Panc1 (cell line): ENCODE measurements at regions not wholly inside any gene's neighbourhood (a gene's known extent, or its start where the extent isn't known, plus 50 kb on each side); places are given as distances from the start of the nearest gene placed in this dataset.

ENCODE experiments used
- ATAC-seq: fragments of 200-7000 bp; cut with Tn5 transposase; 2 replicates; pipeline ENCODE4 v1.9.1; 2020; ENCODE audit warnings: mild to moderate bottlenecking, moderate library complexity
- BruUV-seq: library from RNA; stranded (reverse); fragments of 400-500 nt; replicated peaks from 2 replicates; lab custom pipeline; 2021; lab: Mats Ljungman, UMichigan
- CTCF ChIA-PET: fragments of 300-600 bp; sonication (Branson Sonifier 250); formaldehyde crosslinking; loops from one replicate; lab custom pipeline; 2022; ENCODE audit warnings: antibody characterized with exemption; lab: Charles Lee
- POLR2A ChIA-PET: fragments of 300-600 bp; sonication (Branson Sonifier 250); formaldehyde crosslinking; loops from one replicate; lab custom pipeline; 2022; ENCODE audit warnings: antibody characterized with exemption; lab: Charles Lee
- DNase-seq: peaks from one replicate; pipeline ENCODE4 v3.0.0-alpha.2; 2010; ENCODE audit warnings: low read depth, low spot score
- H3K27ac ChIP-seq: 2 replicates; pipeline ENCODE4 v1.5.1; 2011; ENCODE audit warnings: mild to moderate bottlenecking, low read length, inconsistent platforms
- H3K27me3 ChIP-seq: fragments of 200-500 bp; sonication (Bioruptor generic); 2 replicates; pipeline ENCODE4 v1.6.0; 2014; ENCODE audit warnings: low read length, inconsistent platforms; ENCODE audit not compliant: control insufficient read depth, insufficient read depth
- H3K36me3 ChIP-seq: fragments of 200-500 bp; sonication (Bioruptor generic); 2 replicates; pipeline ENCODE4 v1.5.1; 2014; ENCODE audit warnings: inconsistent platforms, mild to moderate bottlenecking, low read length, moderate library complexity; ENCODE audit not compliant: control insufficient read depth, insufficient read depth
- H3K4me1 ChIP-seq: 2 replicates; pipeline ENCODE4 v1.5.1; 2011; ENCODE audit warnings: inconsistent platforms, mild to moderate bottlenecking, low read length, moderate library complexity; ENCODE audit not compliant: control insufficient read depth, insufficient read depth
- H3K4me3 ChIP-seq, 2 experiments: 2 replicates each; pipeline ENCODE4 v1.5.1; 2011 to 2012; ENCODE audit warnings: low read depth in 2 of 2, low read length in 2 of 2, mild to moderate bottlenecking in 2 of 2, inconsistent platforms in 1 of 2, moderate library complexity in 1 of 2
- H3K9me3 ChIP-seq: fragments of 200-500 bp; sonication (Bioruptor generic); 2 replicates; pipeline ENCODE4 v1.5.1; 2014; ENCODE audit warnings: low read depth, mild to moderate bottlenecking, inconsistent platforms, low read length, moderate library complexity; ENCODE audit not compliant: control insufficient read depth, insufficient read depth
- POLR2AphosphoS5 ChIP-seq: IDR thresholded peaks from 2 replicates; pipeline ENCODE4 v1.6.1; 2012; ENCODE audit warnings: mild to moderate bottlenecking, low read depth, low read length, moderate library complexity
- SIN3A ChIP-seq: IDR thresholded peaks from 2 replicates; pipeline ENCODE4 v1.6.1; 2012; ENCODE audit warnings: low read depth, mild to moderate bottlenecking, low read length, moderate library complexity, borderline replicate concordance; ENCODE audit not compliant: insufficient read depth
- TCF7L2 ChIP-seq: IDR thresholded peaks from 2 replicates; pipeline ENCODE4 v1.6.1; 2011; ENCODE audit warnings: mild to moderate bottlenecking, low read depth, low read length, inconsistent platforms
- in situ Hi-C: cut with HindIII; loops from 2 replicates; pipeline ENCODE4 v1.10.0; 2016; ENCODE audit warnings: low sequenced_read_pairs, low pct_unique_long_range_greater_than_20kb
- intact Hi-C: fragments of 100-400 bp; cut with micrococcal nuclease; formaldehyde crosslinking; loops from one replicate; pipeline ENCODE4 v1.10.0; 2022; ENCODE audit not compliant: unreplicated experiment
- TF ChIP-seq, protein P1 (sequence below), 2 experiments: IDR thresholded peaks; 2 replicates each; pipeline ENCODE4 v1.6.1; 2011 to 2012; ENCODE audit warnings: low read depth in 2 of 2, control low read depth in 1 of 2, low read length in 1 of 2, mild to moderate bottlenecking in 1 of 2, moderate library complexity in 1 of 2; ENCODE audit not compliant: insufficient read depth in 1 of 2
- TF ChIP-seq, protein P2 (sequence below): fragments of 450-650 bp; IDR thresholded peaks from 2 replicates; pipeline ENCODE4 v1.5.1; 2017; ENCODE audit warnings: mild to moderate bottlenecking

DNA sequence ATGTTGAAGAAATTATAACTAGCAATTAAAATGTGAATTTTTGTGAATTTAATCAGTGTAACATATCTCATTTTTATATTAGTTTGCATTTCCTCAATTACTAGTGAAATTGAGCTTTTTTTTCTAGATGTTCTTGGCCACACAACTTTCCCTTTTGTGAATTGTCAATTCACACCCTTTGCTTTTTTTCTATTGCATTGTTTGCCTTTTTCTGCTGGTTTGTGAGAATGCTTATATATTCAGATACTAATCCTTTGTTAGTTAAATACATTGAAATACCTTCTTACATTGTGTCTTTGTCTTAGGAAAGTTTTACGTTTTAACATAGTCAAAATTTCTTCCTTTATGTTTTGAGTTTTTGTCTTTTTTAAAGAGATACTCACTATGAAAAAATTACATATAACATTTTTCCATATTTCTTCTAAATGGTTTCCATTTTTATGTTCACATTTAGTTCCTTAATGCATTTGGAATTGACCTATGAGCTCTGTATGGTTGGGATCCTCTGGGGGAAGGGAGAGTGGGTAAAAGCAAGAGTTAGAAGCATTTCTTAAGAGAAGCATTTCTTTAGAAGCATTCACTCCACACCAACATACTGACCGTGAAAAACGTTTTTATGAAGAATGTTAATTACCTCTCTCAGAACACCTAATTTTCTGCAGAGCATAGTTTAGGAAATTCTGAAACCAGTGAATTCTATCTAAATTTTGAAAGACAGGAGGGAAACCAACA lies 126.0 kb downstream of the CAPZA3 start:
- no peaks in the 10 kb centered on the region for H3K36me3 ChIP-seq
- CTCF ChIA-PET, result no interaction called here
- no TSS peak for BruUV-seq

DNA sequence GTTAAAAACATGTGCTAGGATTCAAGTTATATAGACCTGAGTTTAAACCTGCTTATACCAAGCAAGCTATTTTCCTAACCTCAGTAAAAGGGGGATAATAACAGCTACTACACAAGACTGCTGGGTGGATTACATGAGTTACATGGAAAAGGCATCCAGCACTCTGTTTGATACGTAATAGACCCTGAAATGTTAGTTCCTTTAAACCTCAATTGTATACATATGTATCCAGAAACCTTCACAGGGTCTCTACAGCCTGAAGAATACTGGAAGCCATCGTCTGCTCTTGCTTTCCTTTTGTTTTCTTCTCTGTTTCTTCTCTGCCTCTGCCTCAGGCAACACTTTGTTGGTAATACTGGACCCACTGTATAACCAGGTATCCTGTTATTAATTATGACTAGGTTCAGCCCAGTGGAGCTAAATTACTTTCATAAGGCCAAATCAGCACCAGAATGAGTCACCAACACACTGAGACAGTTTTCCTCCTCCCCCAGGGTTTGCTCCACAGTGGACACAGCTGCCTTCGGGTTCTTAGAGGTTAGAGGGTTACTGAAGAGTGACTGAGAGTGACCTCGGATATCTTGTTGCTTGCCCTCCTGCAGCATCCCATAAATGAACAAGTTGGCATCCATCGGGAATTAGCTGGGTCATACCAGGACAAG lies 127.1 kb downstream of the CAPZA3 start:
- Histone ChIP-seq H3K4me3 (no peak overlapping the region), H3K9me3 (no peaks in the 10 kb centered on the region), H3K27ac (no peak overlapping the region), H3K36me3 (no peaks in the 10 kb centered on the region), H3K4me1 (no peaks in the 10 kb centered on the region), H3K27me3 (no peaks in the 10 kb centered on the region)
- TF ChIP-seq SIN3A (no peak), TCF7L2 (no peak), POLR2AphosphoS5 (no peak)
- TF ChIP-seq, protein P1, sequence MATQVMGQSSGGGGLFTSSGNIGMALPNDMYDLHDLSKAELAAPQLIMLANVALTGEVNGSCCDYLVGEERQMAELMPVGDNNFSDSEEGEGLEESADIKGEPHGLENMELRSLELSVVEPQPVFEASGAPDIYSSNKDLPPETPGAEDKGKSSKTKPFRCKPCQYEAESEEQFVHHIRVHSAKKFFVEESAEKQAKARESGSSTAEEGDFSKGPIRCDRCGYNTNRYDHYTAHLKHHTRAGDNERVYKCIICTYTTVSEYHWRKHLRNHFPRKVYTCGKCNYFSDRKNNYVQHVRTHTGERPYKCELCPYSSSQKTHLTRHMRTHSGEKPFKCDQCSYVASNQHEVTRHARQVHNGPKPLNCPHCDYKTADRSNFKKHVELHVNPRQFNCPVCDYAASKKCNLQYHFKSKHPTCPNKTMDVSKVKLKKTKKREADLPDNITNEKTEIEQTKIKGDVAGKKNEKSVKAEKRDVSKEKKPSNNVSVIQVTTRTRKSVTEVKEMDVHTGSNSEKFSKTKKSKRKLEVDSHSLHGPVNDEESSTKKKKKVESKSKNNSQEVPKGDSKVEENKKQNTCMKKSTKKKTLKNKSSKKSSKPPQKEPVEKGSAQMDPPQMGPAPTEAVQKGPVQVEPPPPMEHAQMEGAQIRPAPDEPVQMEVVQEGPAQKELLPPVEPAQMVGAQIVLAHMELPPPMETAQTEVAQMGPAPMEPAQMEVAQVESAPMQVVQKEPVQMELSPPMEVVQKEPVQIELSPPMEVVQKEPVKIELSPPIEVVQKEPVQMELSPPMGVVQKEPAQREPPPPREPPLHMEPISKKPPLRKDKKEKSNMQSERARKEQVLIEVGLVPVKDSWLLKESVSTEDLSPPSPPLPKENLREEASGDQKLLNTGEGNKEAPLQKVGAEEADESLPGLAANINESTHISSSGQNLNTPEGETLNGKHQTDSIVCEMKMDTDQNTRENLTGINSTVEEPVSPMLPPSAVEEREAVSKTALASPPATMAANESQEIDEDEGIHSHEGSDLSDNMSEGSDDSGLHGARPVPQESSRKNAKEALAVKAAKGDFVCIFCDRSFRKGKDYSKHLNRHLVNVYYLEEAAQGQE (IDR thresholded peaks at IDR 0.05; ENCODE audit: insufficient read depth in 1 of 2, low read depth in 2 of 2, low read length in 1 of 2), result no peak
- TF ChIP-seq, protein P2, sequence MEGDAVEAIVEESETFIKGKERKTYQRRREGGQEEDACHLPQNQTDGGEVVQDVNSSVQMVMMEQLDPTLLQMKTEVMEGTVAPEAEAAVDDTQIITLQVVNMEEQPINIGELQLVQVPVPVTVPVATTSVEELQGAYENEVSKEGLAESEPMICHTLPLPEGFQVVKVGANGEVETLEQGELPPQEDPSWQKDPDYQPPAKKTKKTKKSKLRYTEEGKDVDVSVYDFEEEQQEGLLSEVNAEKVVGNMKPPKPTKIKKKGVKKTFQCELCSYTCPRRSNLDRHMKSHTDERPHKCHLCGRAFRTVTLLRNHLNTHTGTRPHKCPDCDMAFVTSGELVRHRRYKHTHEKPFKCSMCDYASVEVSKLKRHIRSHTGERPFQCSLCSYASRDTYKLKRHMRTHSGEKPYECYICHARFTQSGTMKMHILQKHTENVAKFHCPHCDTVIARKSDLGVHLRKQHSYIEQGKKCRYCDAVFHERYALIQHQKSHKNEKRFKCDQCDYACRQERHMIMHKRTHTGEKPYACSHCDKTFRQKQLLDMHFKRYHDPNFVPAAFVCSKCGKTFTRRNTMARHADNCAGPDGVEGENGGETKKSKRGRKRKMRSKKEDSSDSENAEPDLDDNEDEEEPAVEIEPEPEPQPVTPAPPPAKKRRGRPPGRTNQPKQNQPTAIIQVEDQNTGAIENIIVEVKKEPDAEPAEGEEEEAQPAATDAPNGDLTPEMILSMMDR, result no peak
- CTCF ChIA-PET, result no interaction called here
- BruUV-seq, result no TSS peak
- ATAC-seq (no peak), DNase-seq (no peak)
- intact Hi-C loops (loop anchor here (5.0 kb wide), 1 partner anchor 322 kb away; no protein-coding TSS in a partner anchor), in situ Hi-C loops (no loop called here)
- POLR2A ChIA-PET, result no interaction called here

More for the DNA sequence above, 126.0 kb downstream of the CAPZA3 start:
- DNase-seq, result no peak
- Histone ChIP-seq H3K27me3 (no peaks in the 10 kb centered on the region), H3K27ac (no peak overlapping the region), H3K9me3 (no peaks in the 10 kb centered on the region), H3K4me1 (no peaks in the 10 kb centered on the region), H3K4me3 (no peak overlapping the region)
- intact Hi-C loops, result loop anchor here (5.0 kb wide), 1 partner anchor 323 kb away; no protein-coding TSS in a partner anchor
- POLR2A ChIA-PET, result no interaction called here
- in situ Hi-C loops, result no loop called here
- no peak for TF ChIP-seq POLR2AphosphoS5
- TF ChIP-seq SIN3A, result no peak
- TF ChIP-seq, protein P2, result no peak
- no peak for TF ChIP-seq TCF7L2
- TF ChIP-seq, protein P1 (IDR thresholded peaks at IDR 0.05; ENCODE audit: insufficient read depth in 1 of 2, low read depth in 2 of 2, low read length in 1 of 2), result no peak
- no peak for ATAC-seq
